ENCODE measurements at regions not wholly inside any gene's neighbourhood (a gene's known extent, or its start where the extent isn't known, plus 50 kb on each side); places are given as distances from the start of the nearest gene placed in this dataset.
"Not testable (repeated sequence)": the region's sequence is repeated elsewhere in the genome, so short reads cannot be mapped to it uniquely, and the experiment has no call there.

DNA sequence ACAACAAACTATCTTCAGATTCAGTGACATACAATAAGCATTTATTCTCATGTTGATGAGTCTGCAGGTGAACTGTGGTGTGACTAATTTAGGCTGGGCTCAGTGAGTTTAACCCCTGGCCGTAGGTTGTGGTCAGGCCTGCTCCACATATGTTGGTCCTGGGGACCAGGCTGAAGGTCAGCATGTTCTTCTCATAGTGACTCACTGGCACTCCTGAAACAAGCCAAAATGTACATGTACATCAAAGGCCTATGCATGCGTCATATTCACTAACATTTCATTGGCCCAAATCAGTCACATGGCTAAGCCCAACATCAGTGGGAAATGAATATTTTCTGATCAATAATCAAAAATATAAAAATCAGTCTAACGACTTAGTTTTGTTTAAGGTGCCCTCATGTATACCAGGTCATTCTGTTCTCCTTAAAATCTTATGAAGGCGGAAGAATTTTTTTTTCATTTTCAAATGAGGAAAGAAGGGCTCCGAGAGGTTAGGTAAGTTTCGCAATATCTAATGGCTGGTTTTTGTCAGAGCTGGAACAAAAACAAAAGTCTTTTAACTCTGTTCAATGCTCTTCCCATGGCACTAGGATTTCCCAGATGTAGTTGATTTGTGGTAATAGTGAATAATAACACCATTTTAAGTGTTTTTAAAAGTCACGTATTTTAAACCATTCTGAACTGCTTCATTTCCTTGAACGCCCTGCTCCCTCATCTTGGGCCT is 148.5 kb downstream of the MFSD1 start:
- Mint-ChIP-seq H3K4me3 (no peak overlapping the region), H3K4me1 (ENCODE audit: low read depth) (no peaks in the 10 kb centered on the region), H3K27me3 (peaks cover 4% of the 10 kb centered on the region), H3K9me3 (no peaks in the 10 kb centered on the region), H3K36me3 (ENCODE audit: low read depth) (no peaks in the 10 kb centered on the region), H3K27ac (no peak overlapping the region)

DNA sequence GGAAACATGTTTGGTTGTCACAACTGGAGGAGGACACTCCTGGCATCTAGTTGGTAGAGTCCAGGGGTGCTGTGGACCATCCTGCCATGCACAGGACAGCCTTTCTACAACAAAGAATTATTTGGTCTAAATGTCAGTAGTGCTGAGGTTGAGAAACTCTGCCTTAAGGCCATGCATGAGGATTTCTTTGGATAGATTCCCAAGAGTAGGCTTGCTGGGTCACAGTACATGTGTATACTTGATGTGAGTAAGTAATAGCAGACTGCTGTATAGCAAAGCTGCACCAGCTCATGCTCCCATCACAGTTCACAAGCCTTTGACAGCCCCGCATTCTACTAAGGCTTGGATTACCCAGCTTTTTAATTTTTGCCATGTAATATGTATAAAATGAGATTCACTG is 151.3 kb downstream of the MFSD1 start:
- Mint-ChIP-seq H3K36me3 (ENCODE audit: low read depth) (no peaks in the 10 kb centered on the region), H3K4me3 (no peak overlapping the region), H3K4me1 (ENCODE audit: low read depth) (no peaks in the 10 kb centered on the region), H3K27ac (no peak overlapping the region), H3K27me3 (peaks cover 4% of the 10 kb centered on the region), H3K9me3 (peaks cover 5% of the 10 kb centered on the region)

DNA sequence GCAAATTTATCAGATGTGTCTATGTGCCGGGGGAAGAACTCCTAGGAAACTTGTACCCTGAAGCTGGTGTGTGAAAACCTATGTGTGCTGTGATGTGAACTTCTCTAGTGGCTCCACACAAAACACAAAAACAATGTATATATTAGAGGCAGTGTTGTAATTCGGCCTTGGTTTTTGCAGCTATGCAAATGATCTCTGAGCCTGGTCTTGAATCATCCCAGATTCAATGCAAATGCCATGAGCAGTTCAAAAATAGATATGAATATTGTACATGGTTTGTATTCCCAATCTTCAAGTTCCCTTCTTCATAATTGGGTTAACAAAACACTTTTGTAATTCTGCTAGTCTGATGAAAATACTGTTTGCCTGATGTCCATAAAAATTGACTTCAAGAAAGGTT is 152.6 kb downstream of the MFSD1 start:
- Mint-ChIP-seq H3K27me3 (no peaks in the 10 kb centered on the region), H3K36me3 (ENCODE audit: low read depth) (no peaks in the 10 kb centered on the region), H3K9me3 (peaks cover 5% of the 10 kb centered on the region), H3K4me1 (ENCODE audit: low read depth) (no peaks in the 10 kb centered on the region), H3K4me3 (no peak overlapping the region), H3K27ac (no peak overlapping the region)

DNA sequence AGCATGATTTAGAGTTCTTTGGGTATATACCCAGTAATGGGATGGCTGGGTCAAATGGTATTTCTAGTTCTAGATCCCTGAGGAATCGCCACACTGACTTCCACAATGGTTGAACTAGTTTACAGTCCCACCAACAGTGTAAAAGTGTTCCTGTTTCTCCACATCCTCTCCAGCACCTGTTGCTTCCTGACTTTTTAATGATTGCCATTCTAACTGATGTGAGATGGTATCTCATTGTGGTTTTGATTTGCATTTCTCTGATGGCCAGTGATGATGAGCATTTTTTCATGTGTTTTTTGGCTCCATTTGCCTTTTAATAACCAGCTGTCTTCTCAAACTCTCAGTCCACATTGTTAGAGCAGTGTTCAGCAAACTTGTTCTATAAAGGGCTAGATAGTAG is 155.9 kb downstream of the MFSD1 start:
- not testable (repeated sequence) for H3K27me3 Mint-ChIP-seq

DNA sequence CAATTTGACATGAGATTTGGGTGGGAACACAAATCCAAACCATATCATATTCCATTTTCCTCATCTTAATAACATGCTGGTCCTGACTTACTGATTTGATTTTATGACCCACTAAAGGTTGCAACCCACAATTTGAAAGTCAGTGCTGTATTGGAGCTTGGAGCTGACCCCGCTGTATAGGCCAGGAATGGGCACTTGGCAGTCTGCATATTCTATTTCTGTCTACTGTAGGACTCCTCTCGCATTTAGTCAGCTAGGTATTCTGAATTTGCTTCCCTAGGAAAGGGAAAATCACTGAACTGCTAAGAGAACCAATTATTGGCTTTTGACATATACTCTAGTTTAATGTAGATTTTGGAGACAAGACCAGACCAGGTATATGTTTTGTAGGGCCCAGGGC is 157.0 kb downstream of the MFSD1 start:
- peaks cover 5% of the 10 kb centered on the region for H3K9me3 Mint-ChIP-seq
- no peaks in the 10 kb centered on the region for H3K4me1 Mint-ChIP-seq (ENCODE audit: low read depth)
- no peak overlapping the region for H3K27ac Mint-ChIP-seq
- no peaks in the 10 kb centered on the region for H3K27me3 Mint-ChIP-seq
- no peaks in the 10 kb centered on the region for H3K36me3 Mint-ChIP-seq (ENCODE audit: low read depth)
- no peak overlapping the region for H3K4me3 Mint-ChIP-seq

More for the DNA sequence above, 155.9 kb downstream of the MFSD1 start:
- H3K4me1 Mint-ChIP-seq (ENCODE audit: low read depth); H3K27ac Mint-ChIP-seq; H3K36me3 Mint-ChIP-seq (ENCODE audit: low read depth); H3K9me3 Mint-ChIP-seq; H3K4me3 Mint-ChIP-seq: not testable (repeated sequence)

DNA sequence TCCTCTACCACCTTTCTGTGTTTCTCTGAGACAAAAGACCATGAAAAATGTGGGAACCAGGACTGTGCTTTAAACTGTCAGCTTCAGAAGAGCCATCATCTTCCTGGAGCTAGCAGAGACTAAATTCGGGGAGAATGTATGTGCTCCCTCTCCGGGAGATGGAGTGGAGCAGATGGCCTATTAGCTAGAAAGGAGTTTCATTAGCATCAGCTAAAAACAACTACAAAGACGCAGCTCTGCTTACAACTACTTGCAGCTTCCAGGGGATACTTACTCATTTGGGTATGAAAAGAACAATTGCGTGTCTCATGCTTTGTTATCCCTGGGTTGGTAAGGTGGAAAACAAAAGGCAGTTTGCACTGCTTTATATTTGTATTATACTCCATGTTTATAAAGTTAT is 159.6 kb downstream of the MFSD1 start:
- Mint-ChIP-seq H3K9me3 (no peaks in the 10 kb centered on the region), H3K27me3 (no peaks in the 10 kb centered on the region), H3K4me1 (ENCODE audit: low read depth) (no peaks in the 10 kb centered on the region), H3K27ac (no peak overlapping the region), H3K4me3 (no peak overlapping the region), H3K36me3 (ENCODE audit: low read depth) (no peaks in the 10 kb centered on the region)

DNA sequence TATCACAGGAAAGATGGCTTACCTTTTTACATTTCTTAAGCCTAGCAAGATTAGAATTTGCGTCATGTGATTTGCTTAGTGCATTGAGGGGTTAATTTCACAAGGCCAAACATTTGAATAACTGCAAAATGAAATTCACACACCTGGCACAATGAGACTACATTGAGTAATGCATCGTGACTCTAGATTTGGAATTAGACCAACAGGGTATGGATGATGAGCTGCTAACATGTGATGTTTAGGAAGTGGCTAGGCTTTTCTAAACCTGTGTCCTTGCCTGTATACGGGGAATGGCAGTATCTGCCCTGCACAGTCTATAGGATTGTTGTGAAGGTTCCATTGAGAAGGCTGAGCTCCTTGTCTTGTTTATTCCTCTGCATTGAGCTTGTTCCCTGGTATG is 160.1 kb downstream of the MFSD1 start:
- Mint-ChIP-seq H3K4me3 (no peak overlapping the region), H3K27me3 (no peaks in the 10 kb centered on the region), H3K9me3 (no peaks in the 10 kb centered on the region)

DNA sequence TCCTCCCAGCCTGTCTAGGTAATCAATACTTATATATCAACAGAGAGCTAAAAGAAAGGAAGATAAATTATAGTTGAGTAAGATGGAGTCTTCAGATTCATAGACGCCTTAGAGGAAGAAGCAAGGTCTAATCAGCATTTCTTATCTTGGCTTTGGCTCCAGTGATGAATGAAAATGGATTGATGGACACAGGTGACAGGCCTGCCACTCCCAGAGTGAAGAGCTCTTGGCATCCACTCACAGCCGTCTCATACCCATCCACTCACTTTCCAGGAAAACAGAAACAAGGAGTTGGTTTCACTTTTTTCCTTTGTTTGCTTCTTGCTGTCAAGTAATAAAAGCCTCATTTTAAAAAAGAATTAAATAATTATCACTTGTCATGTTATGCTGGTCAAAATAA is 168.2 kb downstream of the MFSD1 start:
- Mint-ChIP-seq H3K4me1 (ENCODE audit: low read depth) (no peaks in the 10 kb centered on the region), H3K9me3 (peaks cover 10% of the 10 kb centered on the region)

More for the DNA sequence above, 160.1 kb downstream of the MFSD1 start:
- H3K36me3 Mint-ChIP-seq (ENCODE audit: low read depth), result no peaks in the 10 kb centered on the region
- H3K27ac Mint-ChIP-seq, result no peak overlapping the region
- no peaks in the 10 kb centered on the region for H3K4me1 Mint-ChIP-seq (ENCODE audit: low read depth)

DNA sequence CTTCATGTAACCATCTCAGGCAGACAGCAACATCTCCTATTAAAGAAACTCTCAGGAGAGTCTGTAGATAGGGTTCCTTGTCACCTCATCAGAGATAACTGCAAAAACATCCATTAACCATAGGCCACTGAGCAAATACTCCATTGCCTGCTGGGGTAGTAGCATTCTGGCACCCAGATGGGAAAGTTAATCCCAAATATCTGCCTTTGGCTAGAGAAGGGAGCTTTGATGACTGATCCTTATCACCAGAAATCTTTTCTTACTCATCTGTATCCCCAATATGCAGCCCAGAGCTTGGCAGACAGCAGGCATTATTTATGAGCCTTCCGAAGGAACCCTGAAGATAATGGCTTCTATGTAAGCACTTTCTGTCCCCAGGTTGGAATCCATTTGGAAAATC is 173.1 kb downstream of the MFSD1 start:
- Mint-ChIP-seq H3K27me3 (no peaks in the 10 kb centered on the region), H3K4me3 (no peak overlapping the region), H3K27ac (no peak overlapping the region), H3K36me3 (ENCODE audit: low read depth) (no peaks in the 10 kb centered on the region), H3K4me1 (ENCODE audit: low read depth) (no peaks in the 10 kb centered on the region), H3K9me3 (peaks cover 10% of the 10 kb centered on the region)

More for the DNA sequence above, 168.2 kb downstream of the MFSD1 start:
- no peak overlapping the region for H3K27ac Mint-ChIP-seq
- H3K4me3 Mint-ChIP-seq, result no peak overlapping the region
- no peaks in the 10 kb centered on the region for H3K36me3 Mint-ChIP-seq (ENCODE audit: low read depth)
- H3K27me3 Mint-ChIP-seq, result peaks cover 3% of the 10 kb centered on the region

DNA sequence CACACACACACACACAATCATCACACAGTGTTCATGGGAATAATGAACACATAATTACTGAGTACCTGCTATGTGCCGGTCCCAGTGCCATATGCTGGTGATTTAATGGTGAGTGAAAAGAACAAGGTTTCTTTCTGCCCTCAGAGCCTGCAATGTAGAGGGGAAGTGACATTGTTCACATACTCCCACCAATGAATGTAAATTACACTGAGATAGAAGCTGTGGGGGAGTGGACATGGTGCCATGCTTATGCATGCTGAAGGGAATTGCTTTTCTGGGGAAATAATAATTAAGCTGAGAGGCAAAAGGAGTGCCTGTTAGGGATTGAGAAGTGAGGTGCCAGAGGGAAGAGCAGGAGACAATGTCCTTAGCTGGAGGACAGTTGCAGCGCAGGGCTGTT is 175.1 kb downstream of the MFSD1 start:
- Mint-ChIP-seq H3K27me3 (no peaks in the 10 kb centered on the region), H3K36me3 (ENCODE audit: low read depth) (no peaks in the 10 kb centered on the region), H3K9me3 (peaks cover 8% of the 10 kb centered on the region), H3K27ac (no peak overlapping the region), H3K4me1 (ENCODE audit: low read depth) (no peaks in the 10 kb centered on the region), H3K4me3 (no peak overlapping the region)

DNA sequence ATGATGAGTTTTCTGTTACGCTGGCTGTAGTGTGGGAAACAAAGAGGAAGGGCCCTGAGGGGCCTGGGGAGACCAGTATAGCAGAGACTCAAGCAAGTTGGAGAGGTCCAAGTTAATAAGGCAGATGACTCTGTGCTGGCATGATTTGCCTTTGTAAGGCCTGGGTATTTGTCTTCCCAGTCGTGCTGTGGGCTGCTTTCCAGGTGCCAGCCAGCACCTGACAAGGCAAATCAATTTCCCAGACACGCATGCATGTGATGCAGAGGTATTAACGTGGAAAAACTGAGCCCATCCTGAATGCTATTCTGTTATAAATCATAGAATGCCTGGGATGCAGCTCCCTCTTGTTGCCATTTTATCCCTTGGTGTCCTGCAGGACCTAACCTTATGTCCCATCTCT is 175.6 kb downstream of the MFSD1 start:
- no peaks in the 10 kb centered on the region for H3K4me1 Mint-ChIP-seq (ENCODE audit: low read depth)
- no peaks in the 10 kb centered on the region for H3K27me3 Mint-ChIP-seq
- peaks cover 4% of the 10 kb centered on the region for H3K9me3 Mint-ChIP-seq
- no peak overlapping the region for H3K27ac Mint-ChIP-seq
- no peaks in the 10 kb centered on the region for H3K36me3 Mint-ChIP-seq (ENCODE audit: low read depth)
- no peak overlapping the region for H3K4me3 Mint-ChIP-seq

DNA sequence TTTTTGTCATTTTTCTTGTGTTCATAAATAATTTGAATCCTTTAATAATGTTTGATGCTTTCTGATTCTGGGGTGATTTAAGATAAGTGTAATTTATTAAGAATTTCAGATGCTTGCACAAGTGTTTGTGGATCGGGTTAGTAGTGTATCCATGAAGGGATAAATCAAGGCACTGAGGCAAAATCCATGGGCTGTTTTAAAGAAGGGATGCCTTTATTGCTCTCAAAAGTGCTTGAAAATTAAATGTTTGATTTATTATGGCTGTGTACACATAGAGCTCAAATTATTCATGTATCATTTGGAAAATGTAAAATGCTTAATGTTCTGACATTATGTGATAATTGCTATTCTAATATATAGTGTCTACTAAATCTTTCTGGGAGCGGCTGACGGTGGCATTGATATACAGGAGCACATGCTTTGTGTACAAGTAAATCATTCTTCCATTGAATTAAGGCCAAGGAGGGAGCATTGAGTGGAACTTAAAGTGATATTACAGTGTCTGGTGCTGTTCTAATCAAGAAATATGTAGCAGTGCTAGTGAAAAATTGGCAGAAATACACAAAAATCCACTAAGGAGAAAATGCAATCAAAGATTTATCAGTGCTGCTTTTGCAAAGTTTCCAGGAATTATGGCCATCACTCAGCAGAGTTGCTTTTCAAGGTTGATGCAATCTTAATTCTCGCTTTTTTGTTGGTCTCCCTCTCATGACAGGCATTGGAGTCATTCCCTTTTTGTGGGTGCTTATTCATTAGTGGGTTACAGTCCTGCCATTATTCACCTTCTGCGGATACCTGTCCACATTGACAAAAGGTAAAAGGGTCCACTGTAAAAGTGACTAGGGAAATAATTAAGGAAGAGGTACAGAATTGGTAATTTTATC is 181.6 kb downstream of the MFSD1 start:
- no peaks in the 10 kb centered on the region for H3K4me1 Mint-ChIP-seq (ENCODE audit: low read depth)
- no peaks in the 10 kb centered on the region for H3K9me3 Mint-ChIP-seq
- H3K27ac Mint-ChIP-seq, result no peak overlapping the region
- no peaks in the 10 kb centered on the region for H3K36me3 Mint-ChIP-seq (ENCODE audit: low read depth)
- H3K4me3 Mint-ChIP-seq, result no peak overlapping the region
- no peaks in the 10 kb centered on the region for H3K27me3 Mint-ChIP-seq

DNA sequence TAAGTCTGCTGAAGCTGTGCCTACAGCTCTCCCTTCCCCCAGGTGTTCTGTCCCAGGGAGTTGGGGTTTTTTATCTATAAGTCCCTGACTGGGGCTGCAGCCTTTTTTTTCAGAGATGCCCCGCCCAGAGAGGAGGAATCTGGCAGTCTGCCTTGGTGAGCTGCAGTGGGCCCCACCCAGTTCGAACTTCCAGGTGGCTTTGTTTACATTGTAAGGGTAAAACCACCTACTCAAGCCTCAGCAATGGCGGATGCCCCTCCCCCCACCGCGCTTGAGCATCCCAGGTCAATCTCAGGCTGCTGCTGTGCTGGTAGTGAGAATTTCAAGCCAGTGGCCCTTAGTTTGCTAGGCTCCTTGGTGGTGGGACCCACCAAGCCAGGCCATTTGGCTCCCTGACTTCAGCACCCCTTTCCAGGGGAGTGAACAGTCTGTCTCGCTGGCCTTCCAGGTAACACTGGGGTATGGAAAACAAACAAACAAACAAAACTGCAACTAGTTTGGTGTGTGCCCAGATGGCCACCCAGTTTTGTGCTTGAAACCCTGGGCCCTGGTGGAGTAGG is 189.4 kb downstream of the MFSD1 start:
- H3K36me3 Mint-ChIP-seq (ENCODE audit: low read depth), result no peaks in the 10 kb centered on the region

DNA sequence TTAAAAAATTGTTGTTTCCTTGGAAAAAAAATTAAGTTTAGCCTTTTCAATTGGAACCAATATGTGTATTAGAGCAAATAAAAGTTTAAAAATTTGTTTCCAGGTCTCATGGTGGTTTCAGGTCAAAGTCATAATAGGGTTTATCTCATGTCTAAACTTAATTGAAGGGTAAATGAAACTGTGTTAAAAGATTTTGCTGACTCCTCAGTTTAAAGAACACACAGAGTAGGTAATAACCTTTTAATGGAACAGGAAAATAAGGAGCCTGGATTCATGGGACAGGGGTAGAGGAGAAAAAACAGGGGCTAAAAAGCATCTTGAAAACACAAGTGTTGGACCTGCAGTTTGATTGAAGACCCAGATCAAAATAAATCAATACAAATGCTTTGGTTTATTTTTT is 190.6 kb downstream of the MFSD1 start:
- no peak overlapping the region for H3K4me3 Mint-ChIP-seq
- no peak overlapping the region for H3K27ac Mint-ChIP-seq
- no peaks in the 10 kb centered on the region for H3K4me1 Mint-ChIP-seq (ENCODE audit: low read depth)
- H3K27me3 Mint-ChIP-seq, result no peaks in the 10 kb centered on the region
- H3K9me3 Mint-ChIP-seq, result peaks cover 3% of the 10 kb centered on the region
- no peaks in the 10 kb centered on the region for H3K36me3 Mint-ChIP-seq (ENCODE audit: low read depth)

More for the DNA sequence above, 189.4 kb downstream of the MFSD1 start:
- Mint-ChIP-seq H3K27ac (no peak overlapping the region), H3K4me3 (no peak overlapping the region), H3K27me3 (no peaks in the 10 kb centered on the region), H3K4me1 (ENCODE audit: low read depth) (no peaks in the 10 kb centered on the region), H3K9me3 (peaks cover 3% of the 10 kb centered on the region)

DNA sequence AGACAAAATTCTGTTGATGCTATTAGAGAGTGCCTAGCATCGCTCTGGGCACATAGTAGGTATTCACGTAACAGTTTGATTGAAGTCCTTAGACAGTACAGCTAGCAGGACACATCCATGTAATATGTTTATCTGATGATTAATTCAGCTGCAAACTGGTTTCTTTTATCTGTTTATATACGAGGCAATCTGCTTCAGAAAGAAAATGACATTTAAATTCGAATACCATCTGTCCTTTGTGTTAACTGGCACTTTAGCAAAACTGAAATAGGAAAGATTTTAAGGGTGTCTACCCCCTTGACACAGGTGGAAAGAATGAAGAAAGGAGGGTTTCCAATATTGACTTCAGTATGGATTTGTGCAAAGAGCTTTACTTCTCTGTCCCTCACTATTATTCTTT is 192.5 kb downstream of the MFSD1 start:
- no peak overlapping the region for H3K27ac Mint-ChIP-seq
- H3K9me3 Mint-ChIP-seq, result peaks cover 3% of the 10 kb centered on the region
- no peaks in the 10 kb centered on the region for H3K36me3 Mint-ChIP-seq (ENCODE audit: low read depth)
- no peak overlapping the region for H3K4me3 Mint-ChIP-seq
- no peaks in the 10 kb centered on the region for H3K4me1 Mint-ChIP-seq (ENCODE audit: low read depth)
- H3K27me3 Mint-ChIP-seq, result no peaks in the 10 kb centered on the region
